GM23338 (cell line): ENCODE measurements at regions not wholly inside any gene's neighbourhood (a gene's known extent, or its start where the extent isn't known, plus 50 kb on each side); places are given as distances from the start of the nearest gene placed in this dataset.

Experiments used
- ATAC-seq: fragments of 200-7000 bp; cut with Tn5 transposase; 3 replicates; pipeline ENCODE4 v1.9.1; 2020
- DNase-seq: peaks from one replicate; pipeline ENCODE4 v3.0.0-alpha.2; 2015; ENCODE audit warnings: low spot score
- H2AFZ ChIP-seq: fragments of 200-600 bp; sonication (generic); 2 replicates; pipeline ENCODE4 v1.8.0; 2016; ENCODE audit warnings: antibody characterized with exemption, mild to moderate bottlenecking, moderate library complexity
- H3F3A ChIP-seq: fragments of 200-600 bp; sonication (generic); replicated peaks from 2 replicates; pipeline ENCODE4 v1.8.0; 2017; ENCODE audit warnings: antibody characterized with exemption, mixed run types, low read depth
- H3K27ac ChIP-seq: fragments of 200-600 bp; sonication (generic); 2 replicates; pipeline ENCODE4 v1.6.1; 2016; ENCODE audit warnings: low read depth
- H3K27me3 ChIP-seq: fragments of 200-600 bp; sonication (generic); 2 replicates; pipeline ENCODE4 v1.8.0; 2016; ENCODE audit warnings: mild to moderate bottlenecking, mixed run types, moderate library complexity; ENCODE audit not compliant: insufficient read depth
- H3K36me3 ChIP-seq: fragments of 200-600 bp; sonication (generic); 2 replicates; pipeline ENCODE4 v1.8.0; 2016; ENCODE audit warnings: mild to moderate bottlenecking; ENCODE audit not compliant: insufficient read depth
- H3K4me1 ChIP-seq: fragments of 200-600 bp; sonication (generic); 2 replicates; pipeline ENCODE4 v1.8.0; 2016; ENCODE audit warnings: mild to moderate bottlenecking, moderate library complexity; ENCODE audit not compliant: insufficient read depth
- H3K4me2 ChIP-seq: fragments of 200-600 bp; sonication (generic); 2 replicates; pipeline ENCODE4 v1.7.1; 2017; ENCODE audit warnings: mixed run types
- H3K4me3 ChIP-seq: fragments of 200-600 bp; sonication (generic); 2 replicates; pipeline ENCODE4 v1.6.1; 2016; ENCODE audit warnings: mixed run types
- H3K79me2 ChIP-seq: fragments of 200-600 bp; sonication (generic); replicated peaks from 2 replicates; pipeline ENCODE4 v1.8.0; 2017; ENCODE audit warnings: mild to moderate bottlenecking; ENCODE audit not compliant: insufficient read depth
- H3K9me2 ChIP-seq: fragments of 200-600 bp; sonication (generic); 2 replicates; pipeline ENCODE4 v1.8.0; 2017; ENCODE audit not compliant: insufficient read depth
- H4K20me1 ChIP-seq: fragments of 200-600 bp; sonication (generic); replicated peaks from 2 replicates; pipeline ENCODE4 v1.8.0; 2017; ENCODE audit warnings: mild to moderate bottlenecking; ENCODE audit not compliant: insufficient read depth
- H3K27ac Mint-ChIP-seq: 2 replicates; pipeline ENCODE4 v1.8.0; 2020; ENCODE audit warnings: inconsistent platforms, mild to moderate bottlenecking, moderate library complexity, mixed read lengths
- H3K27me3 Mint-ChIP-seq: 3 replicates; pipeline ENCODE4 v1.8.0; 2022; ENCODE audit warnings: low read depth, mild to moderate bottlenecking, moderate library complexity, mixed read lengths, inconsistent platforms; ENCODE audit not compliant: insufficient read depth, poor library complexity
- H3K36me3 Mint-ChIP-seq: 3 replicates; pipeline ENCODE4 v1.8.0; 2021; ENCODE audit warnings: low read depth, mild to moderate bottlenecking, inconsistent platforms, moderate library complexity, mixed read lengths
- H3K4me1 Mint-ChIP-seq: 3 replicates; pipeline ENCODE4 v1.8.0; 2020; ENCODE audit warnings: mild to moderate bottlenecking, inconsistent platforms, mixed read lengths
- H3K4me3 Mint-ChIP-seq: 3 replicates; pipeline ENCODE4 v1.8.0; 2021; ENCODE audit warnings: moderate library complexity, mild to moderate bottlenecking, inconsistent platforms, mixed read lengths
- H3K9me3 Mint-ChIP-seq: 3 replicates; pipeline ENCODE4 v1.8.0; 2020; ENCODE audit warnings: moderate library complexity, mild to moderate bottlenecking, inconsistent platforms, mixed read lengths
- CTCF ChIP-seq, 2 experiments: fragments of 200-600 bp in 1 of 2; sonication (generic) in 1 of 2; conservative IDR thresholded peaks; 2 replicates each; pipeline versions ENCODE4 v1.5.1 to v1.6.1; 2016 to 2017; ENCODE audit warnings: antibody characterized with exemption in 2 of 2, low read depth in 2 of 2, mild to moderate bottlenecking in 2 of 2, moderate library complexity in 1 of 2
- ETS1 ChIP-seq: IDR thresholded peaks from 2 replicates; pipeline ENCODE4 v1.6.1; 2016; ENCODE audit warnings: antibody characterized with exemption
- EZH2 ChIP-seq: fragments of 200-600 bp; sonication (generic); IDR thresholded peaks from one replicate; pipeline ENCODE4 v1.8.0; 2017; ENCODE audit warnings: antibody characterized with exemption, mild to moderate bottlenecking, low read depth; ENCODE audit not compliant: unreplicated experiment
- JUNB ChIP-seq: IDR thresholded peaks from one replicate; pipeline ENCODE4 v1.6.1; 2016; ENCODE audit warnings: antibody characterized with exemption; ENCODE audit not compliant: unreplicated experiment
- POLR2AphosphoS5 ChIP-seq: IDR thresholded peaks from 2 replicates; pipeline ENCODE4 v1.6.1; 2016; ENCODE audit warnings: antibody characterized with exemption, low read depth
- REST ChIP-seq: IDR thresholded peaks from one replicate; pipeline ENCODE4 v1.6.1; 2018; ENCODE audit warnings: antibody characterized with exemption; ENCODE audit not compliant: unreplicated experiment
- STAT1 ChIP-seq: IDR thresholded peaks from one replicate; pipeline ENCODE4 v1.6.1; 2016; ENCODE audit warnings: antibody characterized with exemption; ENCODE audit not compliant: unreplicated experiment
- ZNF114 ChIP-seq: fragments of 250-450 bp; sonication (Bioruptor Pico); IDR thresholded peaks from 2 replicates; pipeline ENCODE4 v1.5.0; 2020; ENCODE audit warnings: mild to moderate bottlenecking, moderate library complexity
- ZNF462 ChIP-seq: fragments of 250-450 bp; sonication (Bioruptor Pico); IDR thresholded peaks from 2 replicates; pipeline ENCODE4 v1.5.0; 2020; ENCODE audit warnings: mild to moderate bottlenecking, moderate library complexity

GRCh38 chr18:51861046-51861445, 479.0 kb upstream of the DCC start:
- Mint-ChIP-seq H3K36me3 (peaks cover 8% of the 10 kb centered on the region; the same call in 2 of the 3 replicates), H3K9me3 (peaks cover 27% of the 10 kb centered on the region), H3K4me3 (no peak overlapping the region), H3K4me1 (peaks cover 8% of the 10 kb centered on the region; the same call in 1 of the 3 replicates), H3K27ac (no peak overlapping the region), H3K27me3 (no peaks in the 10 kb centered on the region)
- no peaks in the 10 kb centered on the region for H3K36me3 ChIP-seq
- TF ChIP-seq POLR2AphosphoS5 (no peak), ZNF114 (CRISPR knock-in tag) (no peak), REST (no peak), ETS1 (no peak), EZH2 (no peak), JUNB (no peak), STAT1 (no peak), ZNF462 (CRISPR knock-in tag) (no peak), CTCF (conservative IDR thresholded peaks at IDR 0.05; ENCODE audit: low read depth in 2 of 2) (no peak)
- H3F3A ChIP-seq, result no peaks in the 10 kb centered on the region
- H3K4me3 ChIP-seq, result no peak overlapping the region
- H3K27ac ChIP-seq, result no peak overlapping the region
- H4K20me1 ChIP-seq, result no peaks in the 10 kb centered on the region
- H3K9me2 ChIP-seq, result no peaks in the 10 kb centered on the region
- no peaks in the 10 kb centered on the region for H3K79me2 ChIP-seq
- H3K4me2 ChIP-seq, result no peak overlapping the region
- DNase-seq (no peak), ATAC-seq (no peak)
- H3K27me3 ChIP-seq, result no peaks in the 10 kb centered on the region
- no peak overlapping the region for H2AFZ ChIP-seq
- H3K4me1 ChIP-seq, result no peaks in the 10 kb centered on the region
